GM11168 (cell line): ENCODE measurements at regions not wholly inside any gene's neighbourhood (a gene's known extent, or its start where the extent isn't known, plus 50 kb on each side); places are given as distances from the start of the nearest gene placed in this dataset.

Experiments used
- in situ Hi-C: fragments of 300-500 bp; cut with MboI; formaldehyde crosslinking; loops from one replicate; pipeline ENCODE4 v1.12.0; 2022; ENCODE audit warnings: low sequenced_read_pairs; ENCODE audit not compliant: unreplicated experiment

GRCh38 chr13:74633734-74634133 is 499.5 kb upstream of the KLF12 start:
- in situ Hi-C loops, result no loop called here

DNA sequence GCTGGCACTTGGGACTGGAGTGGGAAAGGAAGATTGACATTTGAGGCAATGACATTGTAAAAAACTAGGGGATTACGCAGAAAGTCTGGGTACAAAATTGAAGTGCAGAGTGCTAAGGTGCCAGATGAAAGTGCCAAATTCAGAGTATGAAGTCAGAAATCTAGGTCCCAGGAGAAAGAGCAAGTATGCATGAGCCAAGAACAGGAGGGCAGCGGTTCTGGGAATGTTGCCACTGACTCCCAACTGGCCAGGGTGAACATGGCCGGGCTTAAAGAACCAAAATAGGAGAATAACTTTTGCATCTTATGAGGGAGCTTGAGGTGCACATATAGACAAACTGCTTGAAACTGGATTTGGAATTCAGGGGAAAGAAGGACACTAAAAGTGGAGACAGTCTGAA is 495.8 kb upstream of the KLF12 start:
- in situ Hi-C loops, result no loop called here

- in situ Hi-C loops, result no loop called here
Measured at GRCh38 chr13:74625541-74625940, 491.3 kb upstream of the KLF12 start.

DNA sequence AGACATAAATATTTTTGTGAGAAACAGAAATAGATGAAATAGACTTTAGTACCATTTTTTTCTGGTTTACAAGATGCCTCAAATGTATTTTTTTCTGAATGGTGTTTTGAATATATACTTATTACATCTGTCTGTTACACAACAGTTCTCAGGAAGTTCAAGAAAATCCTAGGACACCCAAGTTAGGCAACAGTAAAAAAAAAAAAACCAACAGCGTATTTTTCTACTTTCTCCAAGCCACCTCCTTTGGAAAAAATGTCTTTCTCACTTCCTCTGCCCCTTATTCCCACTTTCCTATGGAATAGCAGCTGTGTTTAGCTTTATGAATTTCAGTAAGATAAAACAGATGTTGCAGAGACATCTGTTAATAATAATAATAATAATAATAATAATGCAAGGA is 489.6 kb upstream of the KLF12 start:
- in situ Hi-C loops, result no loop called here

DNA sequence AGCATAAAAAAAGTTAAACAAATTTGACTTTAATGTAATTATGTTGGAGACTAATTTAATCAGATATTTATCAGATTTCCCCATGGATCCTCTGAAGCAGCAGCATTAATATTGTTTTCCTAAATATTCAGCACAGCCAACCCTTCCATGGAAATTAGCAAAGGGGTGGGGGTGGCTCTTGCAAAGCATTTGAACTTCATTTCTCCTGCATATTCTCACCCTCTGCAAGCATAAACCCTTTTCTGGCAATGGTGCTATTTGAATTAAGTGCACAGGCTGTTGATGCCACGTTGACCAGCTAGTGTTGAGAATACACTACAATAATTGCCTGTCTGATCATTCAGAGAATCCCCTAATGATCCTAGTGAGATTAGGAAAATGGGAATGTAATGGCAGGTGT is 488.1 kb upstream of the KLF12 start:
- in situ Hi-C loops, result no loop called here

DNA sequence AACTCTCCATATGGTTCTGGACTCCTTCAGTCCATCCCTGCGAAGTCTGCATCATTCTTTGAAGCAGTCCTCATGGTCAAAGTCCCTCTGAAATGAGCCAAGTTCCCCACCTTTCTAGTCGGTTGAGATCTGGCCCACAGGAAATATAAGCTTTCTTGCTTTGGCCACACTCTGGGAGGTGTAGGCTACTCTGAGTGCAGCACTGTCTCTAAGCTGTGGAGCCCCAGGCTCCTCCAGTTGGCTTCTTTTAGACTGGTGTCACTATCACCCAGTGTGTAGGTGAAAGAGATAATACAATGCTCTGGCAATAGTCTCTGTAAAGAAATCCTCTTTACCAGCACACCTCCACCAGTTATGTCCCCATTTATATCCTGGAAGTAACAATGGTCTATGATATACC is 486.5 kb upstream of the KLF12 start:
- in situ Hi-C loops, result no loop called here

DNA sequence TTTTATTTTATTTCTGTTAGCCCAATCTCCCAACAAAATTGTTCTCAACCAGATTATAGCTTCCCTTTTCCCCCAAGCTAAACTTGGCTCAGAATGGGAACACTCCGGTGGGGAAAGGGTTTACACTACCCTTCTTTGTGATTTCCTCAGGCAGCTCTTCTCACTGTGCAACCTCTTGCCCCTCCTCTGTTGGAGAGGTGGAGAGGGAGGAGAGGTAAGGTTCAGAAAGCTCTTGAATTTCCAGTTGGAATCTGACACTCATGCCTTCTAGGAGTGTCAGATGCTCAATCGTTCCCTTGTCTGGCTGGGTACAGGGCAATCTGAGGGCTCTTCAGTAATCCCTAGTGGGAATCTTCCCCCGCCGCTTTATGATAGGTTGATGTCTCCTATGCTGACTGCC is 486.1 kb upstream of the KLF12 start:
- in situ Hi-C loops, result no loop called here

- in situ Hi-C loops, result no loop called here
Measured at GRCh38 chr13:74597526-74597925, 463.3 kb upstream of the KLF12 start.

DNA sequence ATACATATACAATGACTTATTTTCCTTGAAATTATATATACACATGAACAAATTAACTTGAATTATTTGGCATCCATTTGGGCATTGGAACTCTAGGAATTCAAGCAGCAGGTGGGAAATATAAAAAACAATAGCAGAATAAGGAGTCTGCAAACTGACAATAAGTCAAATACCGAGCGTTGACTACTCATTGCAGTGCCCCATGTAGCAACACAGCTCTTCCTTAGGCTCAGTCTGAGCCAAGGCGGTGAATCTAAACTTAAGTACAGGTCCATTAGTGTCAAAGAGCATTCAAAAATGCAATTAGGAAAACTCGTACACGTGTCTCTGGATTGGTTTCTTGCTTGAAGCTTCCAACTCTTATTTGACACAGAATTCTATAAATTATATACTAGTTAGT is 462.5 kb upstream of the KLF12 start:
- in situ Hi-C loops, result no loop called here

DNA sequence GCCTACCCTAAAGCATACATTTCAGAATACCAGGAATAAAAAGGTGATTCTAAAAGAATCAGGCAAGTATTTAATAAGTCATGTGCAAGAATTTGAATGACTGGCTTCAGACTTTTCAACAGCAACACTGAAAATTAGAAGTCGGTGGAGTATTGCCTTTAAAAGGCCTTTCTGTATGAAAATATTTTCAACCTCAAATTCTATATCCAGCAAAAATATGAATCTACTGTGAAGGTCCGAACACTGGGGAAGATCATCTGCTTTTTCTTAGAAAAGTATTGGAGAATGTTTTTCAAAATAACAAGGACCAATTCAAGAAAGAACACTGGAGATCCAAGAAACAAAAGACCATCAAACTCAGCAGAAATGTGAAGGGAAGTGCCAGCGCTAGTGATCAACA is 459.5 kb upstream of the KLF12 start:
- in situ Hi-C loops, result no loop called here

- in situ Hi-C loops, result no loop called here
Measured at GRCh38 chr13:74586847-74587246, 452.6 kb upstream of the KLF12 start.

DNA sequence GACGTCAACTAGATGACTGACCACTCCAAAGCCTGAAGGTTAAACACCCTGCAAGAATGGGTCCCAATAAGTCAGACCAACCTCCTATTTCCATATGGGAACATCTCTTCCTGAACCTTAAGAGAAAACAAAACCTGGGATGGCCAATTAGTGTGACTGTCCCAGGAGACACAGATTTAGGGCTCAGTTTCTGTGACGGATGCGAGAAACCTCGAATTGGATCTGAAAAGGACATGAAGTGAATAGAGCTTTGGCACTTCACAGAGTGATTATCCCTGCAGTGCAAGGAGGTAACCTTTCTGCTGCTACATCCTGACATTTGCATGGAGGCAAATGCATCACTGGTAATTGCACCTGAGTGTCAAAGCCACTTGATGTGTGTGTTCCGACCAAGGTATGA is 442.2 kb upstream of the KLF12 start:
- in situ Hi-C loops, result no loop called here

- in situ Hi-C loops, result no loop called here
Measured at GRCh38 chr13:74575729-74576125, 441.5 kb upstream of the KLF12 start.

DNA sequence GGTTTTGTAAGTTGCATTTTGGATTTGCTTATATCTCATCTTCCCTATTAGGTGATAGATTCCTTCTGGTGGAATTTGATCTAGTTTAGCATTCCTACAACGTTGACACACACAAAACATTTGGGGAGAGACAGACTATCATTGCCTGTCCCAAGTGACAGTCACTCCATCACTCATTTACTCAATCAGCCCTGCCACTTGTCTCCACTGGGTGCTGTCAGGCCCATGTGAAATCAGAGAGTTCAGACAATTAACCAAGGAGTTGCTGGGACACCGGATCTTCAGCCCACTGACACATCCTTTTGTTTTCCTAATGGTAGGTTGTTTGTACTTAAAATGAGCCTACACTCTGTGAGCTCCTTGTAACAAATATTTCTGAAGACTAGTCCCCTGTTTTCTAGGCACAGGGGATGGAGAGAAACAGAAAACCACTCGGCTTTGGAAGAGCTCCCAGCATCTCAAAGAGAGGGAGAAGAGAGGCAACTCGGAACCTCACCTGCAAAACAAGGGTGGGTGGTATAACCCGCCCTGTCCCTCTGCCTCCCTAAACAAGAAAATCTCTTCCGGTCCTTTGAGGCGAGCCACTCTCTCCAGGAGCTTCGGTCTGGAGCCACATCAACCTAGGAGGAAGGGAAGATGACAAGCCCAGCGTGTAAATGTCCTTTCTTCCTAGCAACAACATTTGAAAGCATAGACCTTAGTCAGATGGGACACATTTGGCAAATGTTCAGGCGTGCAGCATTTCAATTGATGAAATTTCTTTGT is 440.9 kb upstream of the KLF12 start:
- in situ Hi-C loops, result no loop called here

GRCh38 chr13:74573654-74574053 is 439.4 kb upstream of the KLF12 start:
- in situ Hi-C loops, result no loop called here

DNA sequence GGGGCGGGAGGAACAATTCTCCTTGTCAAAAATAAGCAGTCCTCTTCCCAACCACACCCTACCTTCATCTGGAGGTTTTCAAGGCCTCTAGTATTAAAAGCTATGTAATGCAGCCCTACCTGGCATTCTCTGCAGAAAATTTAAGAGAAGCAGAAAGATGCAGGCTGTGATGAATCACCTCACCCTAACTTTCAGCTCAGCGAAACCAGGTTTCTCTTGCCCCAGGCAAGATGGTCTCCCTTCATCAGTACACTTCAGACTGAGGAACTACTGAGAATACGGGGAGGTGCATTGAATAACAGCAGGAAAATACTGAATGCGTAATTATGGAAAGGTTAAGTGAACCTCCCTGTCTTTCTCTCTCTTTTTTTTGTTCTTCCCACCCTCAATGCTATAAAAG is 437.6 kb upstream of the KLF12 start:
- in situ Hi-C loops, result no loop called here

- in situ Hi-C loops, result no loop called here
Measured at GRCh38 chr13:74570834-74571233, 436.6 kb upstream of the KLF12 start.

DNA sequence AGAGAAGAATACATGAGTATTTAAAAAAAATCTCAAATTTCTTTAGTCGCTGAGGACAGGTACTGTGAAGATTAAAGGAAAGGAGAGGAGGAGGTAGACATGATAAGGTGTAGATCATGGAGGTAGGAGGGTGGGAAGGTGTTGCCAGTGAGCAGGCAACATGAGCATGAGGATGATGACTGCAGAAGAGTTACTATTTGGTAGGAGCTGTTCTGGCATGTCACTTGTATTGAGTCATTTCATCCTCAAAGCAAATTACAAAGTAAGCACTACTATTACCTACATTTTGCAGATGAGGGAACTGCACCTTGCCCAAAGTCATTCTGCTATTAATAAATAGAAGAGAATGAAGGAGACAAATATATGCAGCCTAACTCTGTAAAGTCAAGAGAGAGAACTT is 435.8 kb upstream of the KLF12 start:
- in situ Hi-C loops, result no loop called here

GRCh38 chr13:74569251-74569650 is 435.0 kb upstream of the KLF12 start:
- in situ Hi-C loops, result no loop called here

DNA sequence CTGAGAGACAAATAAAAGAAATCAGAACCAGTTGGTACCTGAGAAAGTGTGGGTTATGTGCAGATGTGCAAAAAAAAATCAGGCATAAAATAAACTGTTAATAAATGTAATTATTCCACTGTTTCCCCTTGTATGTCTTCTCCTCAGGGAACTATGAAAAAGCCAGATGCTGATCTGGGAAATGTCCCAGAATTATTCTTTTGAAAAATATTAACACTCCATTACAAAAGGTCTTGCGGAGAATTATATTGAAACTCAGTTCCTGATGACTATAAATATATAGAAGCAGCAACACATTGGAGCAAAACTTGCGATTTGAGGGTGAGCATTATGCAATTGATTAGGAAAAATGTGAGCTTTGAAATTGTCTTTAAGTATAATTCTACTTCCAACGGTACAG is 433.3 kb upstream of the KLF12 start:
- in situ Hi-C loops, result no loop called here

DNA sequence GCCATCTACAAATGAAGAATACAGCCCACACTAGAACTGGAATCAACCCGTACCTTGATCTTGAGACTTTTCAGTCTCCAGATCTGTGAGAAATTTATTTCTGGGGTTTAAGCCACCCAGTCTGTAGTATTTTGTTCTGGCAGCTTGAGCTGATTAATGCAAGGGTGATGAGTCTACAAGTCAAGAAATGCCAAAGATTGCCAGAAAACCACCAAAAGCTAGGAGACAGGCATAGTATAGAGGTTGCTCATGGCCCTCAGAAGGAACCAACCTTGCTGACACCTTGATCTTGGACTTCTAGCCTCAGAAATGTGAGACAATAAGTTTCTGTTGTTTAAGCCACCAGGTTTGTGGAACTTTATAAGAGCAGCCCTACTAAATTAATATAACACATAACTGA is 428.2 kb upstream of the KLF12 start:
- in situ Hi-C loops, result no loop called here

- in situ Hi-C loops, result no loop called here
Measured at GRCh38 chr13:74561155-74561554, 427.0 kb upstream of the KLF12 start.

DNA sequence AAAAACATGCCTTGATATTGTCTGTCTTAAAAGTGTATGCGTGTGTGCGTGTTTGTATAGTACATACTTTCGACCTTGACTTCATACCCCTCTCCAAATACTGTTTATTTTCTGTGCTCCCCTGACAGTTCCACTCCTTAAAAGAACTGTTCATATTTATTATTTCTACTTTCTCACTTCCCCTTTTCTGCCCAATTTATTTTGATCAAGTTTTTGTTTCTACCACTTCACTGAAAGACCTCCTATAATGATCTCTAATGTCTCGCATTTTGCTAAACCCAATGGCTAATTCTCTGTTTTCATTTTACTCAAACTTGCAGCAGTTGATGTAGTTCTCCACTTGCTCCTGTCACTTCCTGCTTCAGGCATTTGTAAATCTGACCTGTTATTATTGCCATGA is 426.1 kb upstream of the KLF12 start:
- in situ Hi-C loops, result no loop called here
